H9 (cell line): ENCODE measurements at regions not wholly inside any gene's neighbourhood (a gene's known extent, or its start where the extent isn't known, plus 50 kb on each side); places are given as distances from the start of the nearest gene placed in this dataset.

Experiments used
- DNase-seq: peaks from one replicate; pipeline ENCODE4 v3.0.0-alpha.2; 2017
- H2AFZ ChIP-seq: one replicate; pipeline ENCODE4 v1.6.1; 2013; ENCODE audit warnings: mild to moderate bottlenecking, low read length, control low read depth, moderate library complexity
- H2AK5ac ChIP-seq: 2 replicates; pipeline ENCODE4 v1.6.1; 2013; ENCODE audit warnings: low read length, control low read depth, mixed read lengths; ENCODE audit not compliant: insufficient read length
- H2BK120ac ChIP-seq: one replicate; pipeline ENCODE4 v1.6.1; 2013; ENCODE audit warnings: low read depth, mild to moderate bottlenecking, low read length, control low read depth, inconsistent platforms; ENCODE audit not compliant: poor library complexity, severe bottlenecking
- H2BK12ac ChIP-seq: 2 replicates; pipeline ENCODE4 v1.6.1; 2013; ENCODE audit warnings: low read length, control low read depth, mixed read lengths, low read depth; ENCODE audit not compliant: insufficient read length
- H2BK15ac ChIP-seq: 2 replicates; pipeline ENCODE4 v1.6.1; 2013; ENCODE audit warnings: low read depth, low read length, control low read depth
- H2BK20ac ChIP-seq: one replicate; pipeline ENCODE4 v1.6.1; 2013; ENCODE audit warnings: low read depth, mild to moderate bottlenecking, low read length, control low read depth, inconsistent platforms; ENCODE audit not compliant: poor library complexity, severe bottlenecking
- H2BK5ac ChIP-seq: 2 replicates; pipeline ENCODE4 v1.6.1; 2013; ENCODE audit warnings: low read length, control low read depth, mixed read lengths; ENCODE audit not compliant: insufficient read length
- H3K14ac ChIP-seq: 2 replicates; pipeline ENCODE4 v1.6.1; 2013; ENCODE audit warnings: low read length, control low read depth; ENCODE audit not compliant: insufficient read depth
- H3K18ac ChIP-seq: 2 replicates; pipeline ENCODE4 v1.6.1; 2013; ENCODE audit warnings: low read depth, mild to moderate bottlenecking, mixed read lengths, low read length, control low read depth; ENCODE audit not compliant: insufficient read length
- H3K23ac ChIP-seq: 2 replicates; pipeline ENCODE4 v1.6.1; 2013; ENCODE audit warnings: low read length, control low read depth, mixed read lengths, low read depth; ENCODE audit not compliant: insufficient read length
- H3K23me2 ChIP-seq: 2 replicates; pipeline ENCODE4 v1.6.1; 2013; ENCODE audit warnings: low read depth, mild to moderate bottlenecking, mixed read lengths, low read length, control low read depth; ENCODE audit not compliant: insufficient read length, poor library complexity, severe bottlenecking
- H3K27ac ChIP-seq: 2 replicates; pipeline ENCODE4 v1.5.1; 2013; ENCODE audit warnings: low read length, control low read depth, mixed read lengths, low read depth; ENCODE audit not compliant: insufficient read length
- H3K27me3 ChIP-seq: 2 replicates; pipeline ENCODE4 v1.6.1; 2013; ENCODE audit warnings: low read length, control low read depth, inconsistent platforms; ENCODE audit not compliant: insufficient read depth
- H3K4ac ChIP-seq: 2 replicates; pipeline ENCODE4 v1.6.1; 2013; ENCODE audit warnings: low read depth, mild to moderate bottlenecking, control low read depth, inconsistent platforms, low read length, moderate library complexity
- H3K4me1 ChIP-seq: 2 replicates; pipeline ENCODE4 v1.6.1; 2013; ENCODE audit warnings: low read length, control low read depth, inconsistent platforms; ENCODE audit not compliant: insufficient read depth
- H3K4me2 ChIP-seq: 2 replicates; pipeline ENCODE4 v1.6.1; 2013; ENCODE audit warnings: low read length, control low read depth, mixed read lengths; ENCODE audit not compliant: insufficient read length, insufficient read depth
- H3K56ac ChIP-seq: 2 replicates; pipeline ENCODE4 v1.6.1; 2013; ENCODE audit warnings: low read depth, mild to moderate bottlenecking, mixed read lengths, low read length, control low read depth; ENCODE audit not compliant: insufficient read length
- H3K79me1 ChIP-seq: 2 replicates; pipeline ENCODE4 v1.6.1; 2013; ENCODE audit warnings: low read depth, mild to moderate bottlenecking, moderate library complexity, low read length, control low read depth, inconsistent platforms; ENCODE audit not compliant: insufficient read depth, poor library complexity, severe bottlenecking
- H3K79me2 ChIP-seq: 2 replicates; pipeline ENCODE4 v1.6.1; 2013; ENCODE audit warnings: low read length, control low read depth, inconsistent platforms; ENCODE audit not compliant: insufficient read depth
- H3K9ac ChIP-seq: 2 replicates; pipeline ENCODE4 v1.6.1; 2013; ENCODE audit warnings: low read length, control low read depth, mixed read lengths; ENCODE audit not compliant: insufficient read length; ENCODE audit errors: extremely low read depth
- H3K9me3 ChIP-seq: one replicate; pipeline ENCODE4 v1.6.1; 2013; ENCODE audit warnings: low read depth, low read length, inconsistent platforms; ENCODE audit not compliant: control insufficient read depth
- H3T11ph ChIP-seq: one replicate; pipeline ENCODE4 v1.6.1; 2013; ENCODE audit warnings: mild to moderate bottlenecking, low read length, control low read depth, inconsistent platforms
- H4K20me1 ChIP-seq: one replicate; pipeline ENCODE4 v1.6.1; 2013; ENCODE audit not compliant: control insufficient read depth, insufficient read length, insufficient read depth
- H4K5ac ChIP-seq: 2 replicates; pipeline ENCODE4 v1.6.1; 2013; ENCODE audit warnings: low read depth, mild to moderate bottlenecking, mixed read lengths, low read length, control low read depth; ENCODE audit not compliant: insufficient read length
- H4K8ac ChIP-seq: replicated peaks from 2 replicates; pipeline ENCODE4 v1.6.1; 2013; ENCODE audit warnings: low read length, control low read depth, mixed read lengths, low read depth; ENCODE audit not compliant: insufficient read length
- H4K91ac ChIP-seq: 2 replicates; pipeline ENCODE4 v1.6.1; 2013; ENCODE audit warnings: low read depth, mild to moderate bottlenecking, moderate library complexity, mixed read lengths, low read length, control low read depth; ENCODE audit not compliant: insufficient read length
- H3K27ac Mint-ChIP-seq, 3 experiments: 2 replicates in 2 of 3; 3 replicates in 1 of 3; pipeline ENCODE4 v1.8.0; 2020 to 2021; ENCODE audit warnings: mixed read lengths in 3 of 3, mild to moderate bottlenecking in 1 of 3, moderate library complexity in 1 of 3
- H3K27me3 Mint-ChIP-seq: 2 replicates; pipeline ENCODE4 v1.8.0; 2021; ENCODE audit warnings: low read depth, mild to moderate bottlenecking, moderate library complexity, mixed read lengths
- H3K36me3 Mint-ChIP-seq, 3 experiments: 2 replicates in 2 of 3; 3 replicates in 1 of 3; pipeline ENCODE4 v1.8.0; 2020 to 2021; ENCODE audit warnings: low read depth in 3 of 3, mixed read lengths in 3 of 3; ENCODE audit not compliant: insufficient read depth in 1 of 3
- H3K4me1 Mint-ChIP-seq, 2 experiments: 2 replicates each; pipeline ENCODE4 v1.8.0; 2020; ENCODE audit warnings: mixed read lengths in 2 of 2
- H3K4me3 Mint-ChIP-seq, 2 experiments: 2 replicates in 1 of 2; 3 replicates in 1 of 2; pipeline ENCODE4 v1.8.0; 2020 to 2021; ENCODE audit warnings: mild to moderate bottlenecking in 2 of 2, mixed read lengths in 2 of 2, moderate library complexity in 1 of 2
- H3K9me3 Mint-ChIP-seq, 2 experiments: 2 replicates in 1 of 2; 3 replicates in 1 of 2; pipeline ENCODE4 v1.8.0; 2020; ENCODE audit warnings: mild to moderate bottlenecking in 2 of 2, mixed read lengths in 2 of 2, moderate library complexity in 1 of 2
- TF ChIP-seq, protein P1 (sequence below): fragments of 200-600 bp; sonication (generic); conservative IDR thresholded peaks from 3 replicates; pipeline ENCODE4 v1.8.0; 2021; ENCODE audit warnings: antibody characterized with exemption, mild to moderate bottlenecking

DNA sequence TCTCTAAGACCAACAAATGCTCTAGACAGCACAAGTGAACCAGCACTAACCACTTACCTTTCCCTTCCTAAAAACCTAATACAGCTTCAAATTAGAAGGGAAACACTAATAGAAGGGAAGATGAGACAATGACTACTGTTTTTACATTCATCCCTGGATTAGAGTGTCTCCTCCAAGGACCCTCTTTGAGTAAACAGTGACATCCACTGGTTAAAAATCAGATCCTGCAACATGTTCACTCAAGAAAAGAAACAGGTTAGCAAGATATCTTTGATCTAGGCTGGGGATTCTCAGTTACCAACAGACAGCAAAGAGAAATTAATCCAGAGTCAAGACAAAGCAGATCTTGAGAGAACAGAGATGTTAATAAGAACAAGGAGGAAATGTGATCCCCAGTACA lies 177.7 kb upstream of the GHITM start:
- no peak overlapping the region for H2BK12ac ChIP-seq
- no peak overlapping the region for H2BK5ac ChIP-seq
- no peak overlapping the region for H3K18ac ChIP-seq
- no peaks in the 10 kb centered on the region for H3K23me2 ChIP-seq
- no peaks in the 10 kb centered on the region for H4K20me1 ChIP-seq
- H2BK15ac ChIP-seq = no peak overlapping the region
- H2AK5ac ChIP-seq = no peak overlapping the region
- no peak overlapping the region for H2BK20ac ChIP-seq
- H3K4ac ChIP-seq = no peak overlapping the region
- Mint-ChIP-seq H3K4me3 (no peak overlapping the region), H3K4me1 (peaks cover 25% of the 10 kb centered on the region in 2 experiments), H3K27me3 (peaks cover 55% of the 10 kb centered on the region), H3K9me3 (no peaks in the 10 kb centered on the region; a peak in 1 of 5 replicates), H3K36me3 (no peaks in the 10 kb centered on the region), H3K27ac (no peak overlapping the region)
- no peaks in the 10 kb centered on the region for H3K9me3 ChIP-seq
- no peak overlapping the region for H3K4me2 ChIP-seq
- DNase-seq = no peak
- H3K23ac ChIP-seq = no peak overlapping the region
- H3K4me1 ChIP-seq = peaks cover 10% of the 10 kb centered on the region; the same call in 1 of the 2 replicates
- H2AFZ ChIP-seq = no peak overlapping the region
- no peak overlapping the region for H2BK120ac ChIP-seq
- no peak overlapping the region for H3T11ph ChIP-seq
- no peak overlapping the region for H4K91ac ChIP-seq
- no peak overlapping the region for H4K5ac ChIP-seq
- H3K79me1 ChIP-seq = no peaks in the 10 kb centered on the region
- H3K14ac ChIP-seq = no peak overlapping the region
- H3K9ac ChIP-seq = no peak overlapping the region
- no peak overlapping the region for H3K56ac ChIP-seq
- H3K79me2 ChIP-seq = no peaks in the 10 kb centered on the region
- TF ChIP-seq, protein P1, sequence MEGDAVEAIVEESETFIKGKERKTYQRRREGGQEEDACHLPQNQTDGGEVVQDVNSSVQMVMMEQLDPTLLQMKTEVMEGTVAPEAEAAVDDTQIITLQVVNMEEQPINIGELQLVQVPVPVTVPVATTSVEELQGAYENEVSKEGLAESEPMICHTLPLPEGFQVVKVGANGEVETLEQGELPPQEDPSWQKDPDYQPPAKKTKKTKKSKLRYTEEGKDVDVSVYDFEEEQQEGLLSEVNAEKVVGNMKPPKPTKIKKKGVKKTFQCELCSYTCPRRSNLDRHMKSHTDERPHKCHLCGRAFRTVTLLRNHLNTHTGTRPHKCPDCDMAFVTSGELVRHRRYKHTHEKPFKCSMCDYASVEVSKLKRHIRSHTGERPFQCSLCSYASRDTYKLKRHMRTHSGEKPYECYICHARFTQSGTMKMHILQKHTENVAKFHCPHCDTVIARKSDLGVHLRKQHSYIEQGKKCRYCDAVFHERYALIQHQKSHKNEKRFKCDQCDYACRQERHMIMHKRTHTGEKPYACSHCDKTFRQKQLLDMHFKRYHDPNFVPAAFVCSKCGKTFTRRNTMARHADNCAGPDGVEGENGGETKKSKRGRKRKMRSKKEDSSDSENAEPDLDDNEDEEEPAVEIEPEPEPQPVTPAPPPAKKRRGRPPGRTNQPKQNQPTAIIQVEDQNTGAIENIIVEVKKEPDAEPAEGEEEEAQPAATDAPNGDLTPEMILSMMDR = peak; percentile 66
- no peaks in the 10 kb centered on the region for H3K27me3 ChIP-seq
- no peak overlapping the region for H3K27ac ChIP-seq
- no peak overlapping the region for H4K8ac ChIP-seq
